HG03108 (cell line): ENCODE measurements at regions not wholly inside any gene's neighbourhood (a gene's known extent, or its start where the extent isn't known, plus 50 kb on each side); places are given as distances from the start of the nearest gene placed in this dataset.

Experiments
- ATAC-seq: cut with Tn5 transposase; IDR thresholded peaks from one replicate; pipeline ENCODE4 v1.9.1; 2021; ENCODE audit warnings: moderate library complexity; ENCODE audit not compliant: unreplicated experiment

DNA sequence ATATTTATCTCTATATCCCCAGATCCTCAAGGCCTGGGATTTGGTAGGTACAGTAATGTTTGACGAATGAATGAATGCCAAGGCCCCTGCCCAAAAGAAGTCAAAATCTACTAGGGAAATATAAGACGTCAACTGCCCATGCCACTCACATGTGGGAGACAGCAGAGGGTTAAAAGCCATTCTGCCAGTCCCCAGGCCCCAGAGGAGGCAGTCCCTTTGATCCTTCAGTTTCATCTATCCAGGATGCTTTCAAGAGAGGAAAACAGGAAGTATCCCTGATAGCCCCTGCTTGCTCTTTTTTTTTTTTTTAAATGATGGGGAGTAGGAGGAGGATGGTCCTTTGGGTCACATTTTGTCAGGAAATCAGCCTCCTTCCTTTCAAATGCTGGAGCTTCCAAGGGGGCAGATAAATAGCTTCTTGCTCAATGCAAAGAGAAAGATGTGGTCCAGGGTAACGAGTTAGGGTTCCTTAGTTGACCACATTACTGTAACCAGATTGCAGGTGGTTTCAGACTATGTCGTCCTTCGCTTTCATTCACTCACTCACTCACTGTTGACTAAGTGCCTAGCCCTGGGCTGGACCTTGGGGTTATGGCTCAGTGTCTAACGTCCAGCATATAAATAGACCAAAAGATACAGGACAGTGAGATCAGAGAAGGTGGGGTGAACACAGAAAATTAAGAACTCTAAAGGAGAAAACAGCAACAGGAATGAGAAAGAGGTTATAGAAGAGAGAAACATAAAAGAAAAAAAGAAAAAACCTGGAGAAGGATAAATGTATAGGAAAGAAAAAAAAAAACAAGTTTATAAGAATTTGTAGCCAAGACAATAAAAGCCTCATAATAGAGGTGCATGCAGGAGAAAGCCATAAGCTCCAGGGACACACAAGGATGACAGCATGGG lies 64.6 kb upstream of the PIM1 start:
- ATAC-seq = no peak

GRCh38 chr6:37106051-37106363 lies 63.9 kb upstream of the PIM1 start:
- ATAC-seq = no peak

DNA sequence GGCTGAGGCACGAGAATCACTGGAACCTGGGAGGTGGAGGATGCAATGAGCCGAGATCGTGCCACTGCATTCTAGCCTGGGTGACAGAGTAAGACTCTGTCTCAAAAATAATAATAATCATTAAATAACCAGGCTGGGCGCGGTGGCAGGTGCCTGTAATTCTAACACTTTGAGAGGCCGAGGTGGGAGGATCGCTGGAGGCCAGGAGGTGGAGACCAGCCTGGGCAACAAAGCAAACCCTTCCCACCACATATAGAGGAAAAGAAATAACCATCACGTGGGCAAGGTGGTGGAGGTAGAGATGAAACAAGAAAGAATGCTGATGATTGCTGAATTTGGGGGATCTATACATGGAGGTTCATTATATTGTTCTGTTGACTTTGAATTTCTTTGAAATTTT lies 63.4 kb upstream of the PIM1 start:
- no peak for ATAC-seq

GRCh38 chr6:37106982-37107491 lies 62.9 kb upstream of the PIM1 start:
- ATAC-seq = no peak

GRCh38 chr6:37109714-37110499 lies 60.0 kb upstream of the PIM1 start:
- ATAC-seq = no peak

GRCh38 chr6:37110500-37111461 lies 59.2 kb upstream of the PIM1 start:
- no peak for ATAC-seq

GRCh38 chr6:37113976-37114375 lies 56.0 kb upstream of the PIM1 start:
- ATAC-seq = no peak

DNA sequence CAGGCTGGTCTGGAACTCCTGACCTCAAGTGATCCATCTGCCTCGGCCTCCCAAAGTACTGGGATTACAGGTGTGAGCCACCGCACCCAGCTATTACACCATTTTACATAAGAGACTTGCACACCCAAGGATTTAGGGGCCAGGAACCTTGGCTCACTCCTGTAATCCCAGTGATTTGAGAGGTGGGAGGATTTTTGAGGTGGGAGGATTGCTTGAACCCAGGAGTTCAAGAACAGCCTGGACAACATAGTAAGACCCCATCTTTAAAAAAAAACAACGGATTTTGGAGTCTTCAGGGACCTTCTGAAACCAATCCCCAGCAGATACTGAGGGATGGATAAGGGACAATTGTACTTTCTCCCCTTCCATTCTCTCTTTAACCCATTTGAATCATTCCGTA lies 55.3 kb upstream of the PIM1 start:
- no peak for ATAC-seq

- ATAC-seq = no peak
Measured at GRCh38 chr6:37115236-37115895, 54.6 kb upstream of the PIM1 start.

GRCh38 chr6:37116326-37116725 lies 53.6 kb upstream of the PIM1 start:
- no peak for ATAC-seq

DNA sequence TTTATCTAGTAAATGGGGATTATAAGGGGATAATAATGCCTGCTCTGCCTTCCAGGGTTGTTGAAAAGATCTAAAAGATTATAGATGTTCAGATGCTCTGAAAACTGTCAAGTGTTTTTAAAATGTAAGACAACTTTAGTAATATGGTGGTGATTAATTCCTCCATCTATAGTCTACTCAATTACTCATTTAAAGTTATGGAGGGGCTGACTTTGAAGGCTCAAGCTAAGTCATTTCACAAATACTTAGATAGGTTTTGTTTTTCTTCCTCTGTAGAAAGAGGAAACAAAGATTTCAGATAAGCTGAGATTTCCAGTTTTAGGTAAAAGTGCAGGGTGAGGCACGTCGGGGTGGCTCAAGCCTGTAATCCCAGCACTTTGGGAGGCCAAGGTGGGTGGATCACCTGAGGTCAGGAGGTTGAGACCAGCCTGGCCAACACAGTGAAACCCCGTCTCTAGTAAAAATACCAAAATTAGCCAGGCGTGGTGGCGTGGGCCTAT lies 50.5 kb upstream of the PIM1 start:
- no peak for ATAC-seq
